GM18909 (cell line): ENCODE measurements at regions not wholly inside any gene's neighbourhood (a gene's known extent, or its start where the extent isn't known, plus 50 kb on each side); places are given as distances from the start of the nearest gene placed in this dataset.

Source experiments
- ATAC-seq: cut with Tn5 transposase; IDR thresholded peaks from one replicate; pipeline ENCODE4 v1.9.1; 2021; ENCODE audit warnings: mild to moderate bottlenecking; ENCODE audit not compliant: unreplicated experiment, poor library complexity

DNA sequence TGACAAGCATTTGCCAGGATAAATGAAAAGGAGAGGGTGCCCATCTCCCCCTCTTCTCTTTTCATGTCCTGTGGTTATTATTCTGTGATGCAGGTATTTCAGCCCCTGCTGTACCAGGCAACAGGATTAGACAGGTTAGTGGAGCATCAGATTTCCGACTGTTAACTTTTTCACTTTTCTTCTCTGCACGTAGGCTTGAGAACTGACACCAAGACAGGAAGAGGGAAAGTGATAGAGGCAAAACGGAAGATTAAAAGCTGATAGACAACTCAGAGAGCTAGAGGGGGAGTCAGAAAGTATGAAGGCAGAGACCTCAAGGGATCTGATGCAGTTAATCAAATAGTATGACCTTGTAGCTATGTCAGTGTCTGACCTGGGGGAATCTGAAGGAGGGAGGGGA is 132.8 kb downstream of the SOX9 start:
- ATAC-seq: no peak

DNA sequence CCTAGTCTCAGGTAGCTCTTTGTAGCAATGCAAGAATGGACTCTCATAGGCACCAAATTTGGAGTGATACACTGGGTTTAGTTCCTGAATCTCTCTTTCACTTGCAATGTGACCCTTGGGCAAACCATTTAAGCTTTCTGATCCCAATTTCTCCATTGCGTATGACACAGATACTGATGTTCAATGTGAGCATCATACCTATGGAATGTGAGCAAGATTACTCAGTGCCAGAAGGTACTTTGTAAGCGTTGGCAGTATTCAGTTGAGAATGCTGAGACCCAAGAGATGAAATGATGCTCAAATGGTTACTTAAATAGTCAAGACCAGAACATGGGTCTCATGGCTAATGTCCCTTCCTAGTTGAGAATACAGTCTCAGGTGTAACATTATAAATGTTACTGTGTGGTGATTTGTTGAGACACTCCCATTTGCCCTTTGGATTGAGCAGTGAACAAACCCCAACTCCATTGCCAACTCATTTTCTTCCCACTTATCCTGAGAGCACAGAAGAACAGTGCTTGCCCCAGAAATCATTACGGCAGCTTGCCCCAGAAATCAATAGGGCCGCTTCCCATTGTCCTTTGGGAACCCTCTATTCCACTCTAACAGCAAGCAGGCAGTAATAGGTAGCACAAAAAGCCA is 134.1 kb downstream of the SOX9 start:
- ATAC-seq: no peak

DNA sequence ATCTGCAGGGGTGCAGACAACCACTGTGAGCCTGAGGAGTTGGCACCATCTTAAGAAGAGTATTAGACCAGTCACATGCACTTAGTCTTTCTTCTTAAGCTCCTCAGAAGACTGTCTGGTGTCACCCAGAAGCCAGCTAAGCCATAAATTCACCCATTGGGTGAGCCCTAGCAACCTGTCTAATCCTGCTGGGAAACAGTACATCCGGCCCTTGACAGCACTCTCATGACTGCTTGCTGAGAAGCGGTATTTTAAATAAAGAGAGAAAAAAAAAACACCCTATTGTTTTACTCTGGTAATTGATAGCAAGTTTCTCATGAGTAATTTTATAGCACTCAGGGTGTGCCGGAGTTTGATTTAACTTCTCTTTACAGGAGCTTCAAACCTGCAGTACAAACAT is 134.7 kb downstream of the SOX9 start:
- no peak for ATAC-seq

DNA sequence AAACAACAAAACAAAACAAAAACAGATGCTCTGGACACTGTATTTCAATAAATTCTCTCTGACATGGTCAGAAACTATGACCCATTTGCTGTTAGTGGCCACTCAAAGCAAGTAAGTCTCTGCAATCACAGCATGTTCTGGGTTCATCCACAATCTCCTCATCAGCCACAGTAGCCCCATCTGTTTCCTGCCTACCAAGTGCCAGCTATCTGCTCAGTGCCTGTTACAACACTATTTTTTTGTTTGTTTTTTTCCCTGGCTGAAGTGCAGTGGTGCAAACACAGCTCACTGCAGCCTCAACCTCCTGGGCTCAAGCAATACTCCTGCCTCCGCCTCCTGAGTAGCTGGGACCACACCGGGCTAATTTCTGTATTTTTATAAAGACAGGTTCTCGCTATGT is 137.9 kb downstream of the SOX9 start:
- ATAC-seq: no peak

GRCh38 chr17:72259922-72260321 is 139.1 kb downstream of the SOX9 start:
- ATAC-seq: no peak

- no peak for ATAC-seq
Observed at GRCh38 chr17:72262766-72263165, 141.9 kb downstream of the SOX9 start.

DNA sequence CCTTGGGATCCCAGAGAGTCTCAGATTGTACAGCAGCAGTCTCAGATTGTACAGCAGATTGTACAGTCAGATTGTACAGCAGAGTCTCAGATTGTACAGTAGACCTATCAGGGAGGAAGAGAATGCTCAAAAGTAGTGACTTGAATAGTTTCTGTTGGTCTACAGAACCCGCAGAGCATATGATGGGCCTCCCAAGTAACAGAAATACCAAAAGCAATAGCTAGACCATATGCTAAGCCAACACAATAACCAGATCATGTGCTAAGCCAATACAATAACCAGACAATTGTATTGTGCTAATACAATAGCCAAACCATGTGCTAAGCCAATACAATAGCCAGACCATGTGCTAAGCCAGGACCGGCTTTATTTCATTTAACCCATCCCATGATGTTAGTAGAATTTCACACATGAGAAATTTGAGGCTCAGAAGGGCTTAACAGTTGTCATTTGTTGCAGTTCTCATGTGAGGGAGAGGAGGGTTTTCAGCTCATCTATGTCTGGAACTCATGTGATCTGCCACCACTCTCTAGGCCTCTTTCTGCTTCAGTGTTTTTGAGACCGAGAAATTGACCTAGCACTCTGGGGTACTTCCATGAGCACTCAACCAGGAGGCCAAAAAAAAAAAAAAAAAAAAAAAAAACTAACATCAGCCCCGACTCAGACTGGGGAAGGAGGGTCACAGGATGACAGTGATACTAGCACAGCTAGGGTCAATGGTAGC is 144.0 kb downstream of the SOX9 start:
- no peak for ATAC-seq

- no peak for ATAC-seq
Observed at GRCh38 chr17:72266112-72266775, 145.4 kb downstream of the SOX9 start.

DNA sequence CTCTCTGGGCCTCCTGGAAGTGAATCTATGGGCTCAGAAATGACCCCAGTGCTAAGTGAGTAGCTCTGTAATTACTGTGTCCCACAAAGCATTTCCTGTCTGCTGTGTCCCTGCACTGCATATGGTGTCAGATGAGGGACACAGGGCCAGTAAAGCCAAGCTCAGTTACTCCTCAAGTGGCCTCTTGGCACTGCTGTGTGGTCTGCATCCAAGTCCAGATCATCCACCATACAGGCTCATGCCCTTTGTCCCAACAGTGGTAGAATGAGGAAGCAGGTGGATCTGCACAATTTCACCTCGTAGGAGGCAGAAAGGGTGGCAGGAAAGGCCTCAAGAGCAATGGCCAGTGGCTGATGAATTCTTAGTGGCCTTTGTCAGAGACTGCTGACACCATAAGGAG is 146.8 kb downstream of the SOX9 start:
- ATAC-seq: no peak

DNA sequence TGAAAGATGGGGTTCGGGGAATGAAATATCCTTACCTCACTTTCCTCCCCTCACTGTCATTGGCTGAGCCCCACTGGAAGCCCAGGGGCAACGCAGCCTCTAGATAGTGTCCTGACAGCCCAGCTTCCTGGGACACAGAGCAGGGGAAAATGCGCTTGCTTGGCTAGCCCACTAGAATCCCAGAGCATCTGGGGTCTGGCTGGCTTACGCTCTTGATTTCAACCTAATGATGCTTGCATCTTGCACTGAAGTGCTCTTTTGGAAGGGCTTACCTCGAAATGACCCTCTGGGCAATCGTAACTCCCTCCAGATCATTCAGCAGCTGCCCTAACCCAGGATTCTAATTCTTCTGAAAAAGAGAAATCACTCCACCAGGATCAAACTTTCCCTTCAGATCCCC is 147.6 kb downstream of the SOX9 start:
- no peak for ATAC-seq

DNA sequence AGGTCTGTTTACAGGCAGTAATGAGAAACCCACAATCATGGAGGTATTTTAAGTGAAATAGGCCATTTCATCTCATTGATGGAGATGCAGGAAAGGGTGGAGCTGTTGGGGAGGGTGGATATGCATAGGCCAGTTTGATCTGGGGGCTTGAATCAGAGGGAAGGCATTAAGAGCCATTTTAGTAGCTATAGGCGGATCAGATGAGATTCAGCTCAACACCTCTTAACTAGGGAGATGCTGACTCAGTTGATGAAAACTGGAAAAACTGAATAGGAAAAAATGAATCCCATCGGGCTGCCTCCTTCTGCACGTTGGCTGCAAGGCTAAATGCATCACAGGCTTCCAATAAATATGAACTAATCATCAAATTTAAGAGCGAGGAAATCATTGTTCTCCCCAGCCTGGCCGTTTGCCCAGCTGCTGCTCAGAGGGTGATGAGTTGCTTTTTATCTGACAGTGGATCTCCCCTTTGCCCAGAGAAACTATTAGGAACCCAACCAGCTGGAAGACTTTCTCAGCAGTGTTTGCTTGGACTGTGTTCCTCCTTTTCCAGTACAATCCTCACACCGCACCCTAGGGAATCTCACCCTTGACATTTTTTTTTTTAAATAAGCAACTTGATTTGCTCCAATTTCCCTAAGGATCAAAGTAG is 149.6 kb downstream of the SOX9 start:
- no peak for ATAC-seq

GRCh38 chr17:72271603-72272002 is 150.8 kb downstream of the SOX9 start:
- ATAC-seq: no peak

DNA sequence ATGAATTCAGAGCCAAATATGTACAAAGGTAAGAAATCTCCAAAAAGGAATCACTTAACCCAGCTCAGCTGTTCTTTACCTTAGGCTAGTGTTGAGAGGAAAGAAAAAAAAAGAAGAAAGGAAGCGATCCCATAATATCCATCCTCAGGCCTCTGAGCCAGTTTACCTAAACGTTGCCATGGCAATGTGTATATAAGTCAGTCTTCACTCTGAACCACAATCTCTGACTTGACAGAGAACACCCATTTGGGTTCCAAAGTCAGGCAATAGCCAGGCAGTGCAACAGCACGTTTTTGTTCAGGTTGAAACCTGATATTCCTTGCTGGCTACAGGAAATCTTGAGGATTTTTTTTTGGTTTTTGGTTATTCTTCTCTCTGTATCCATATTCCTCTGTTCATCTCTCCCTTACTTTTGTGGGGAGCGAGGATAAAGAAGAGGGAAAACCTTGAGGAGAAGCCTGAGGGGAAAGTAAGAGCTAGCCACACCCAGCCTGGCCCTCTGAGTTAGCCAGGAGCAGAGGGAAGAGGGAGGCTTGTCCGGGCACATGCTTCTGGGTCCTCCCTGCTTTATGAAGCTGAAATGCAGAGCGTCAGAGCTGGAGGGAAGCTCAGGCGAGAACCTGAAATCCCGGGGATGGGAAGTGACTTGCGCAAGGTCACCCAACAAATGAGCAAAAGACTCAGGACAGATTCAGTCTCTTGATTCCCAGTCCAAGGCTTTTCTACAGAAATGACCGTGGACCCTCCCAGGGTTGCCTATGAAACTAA is 152.7 kb downstream of the SOX9 start:
- ATAC-seq: no peak

- ATAC-seq: no peak
Observed at GRCh38 chr17:72274614-72275013, 153.8 kb downstream of the SOX9 start.

DNA sequence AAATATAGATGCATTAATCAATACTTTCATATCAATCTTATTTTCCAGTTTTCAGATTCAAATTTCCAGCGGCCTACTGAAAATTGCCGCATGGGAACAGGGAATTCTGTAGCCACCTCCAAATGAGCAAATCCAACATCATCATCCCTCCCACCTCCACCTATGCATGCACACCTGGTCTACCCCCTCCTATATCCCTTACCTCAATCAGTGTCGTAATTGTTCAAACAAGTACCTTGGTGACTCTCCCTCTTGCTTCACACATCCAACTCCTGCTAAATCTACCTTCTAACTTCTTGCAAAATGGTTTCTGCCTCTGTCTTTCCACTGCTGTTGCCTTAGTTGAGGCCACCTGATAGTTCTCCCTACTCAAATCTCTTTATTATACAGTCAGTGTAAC is 160.1 kb downstream of the SOX9 start:
- no peak for ATAC-seq

GRCh38 chr17:72282439-72283029 is 161.7 kb downstream of the SOX9 start:
- ATAC-seq: no peak

- ATAC-seq: no peak
Observed at GRCh38 chr17:72284806-72285205, 164.0 kb downstream of the SOX9 start.

GRCh38 chr17:72287586-72287985 is 166.8 kb downstream of the SOX9 start:
- no peak for ATAC-seq

DNA sequence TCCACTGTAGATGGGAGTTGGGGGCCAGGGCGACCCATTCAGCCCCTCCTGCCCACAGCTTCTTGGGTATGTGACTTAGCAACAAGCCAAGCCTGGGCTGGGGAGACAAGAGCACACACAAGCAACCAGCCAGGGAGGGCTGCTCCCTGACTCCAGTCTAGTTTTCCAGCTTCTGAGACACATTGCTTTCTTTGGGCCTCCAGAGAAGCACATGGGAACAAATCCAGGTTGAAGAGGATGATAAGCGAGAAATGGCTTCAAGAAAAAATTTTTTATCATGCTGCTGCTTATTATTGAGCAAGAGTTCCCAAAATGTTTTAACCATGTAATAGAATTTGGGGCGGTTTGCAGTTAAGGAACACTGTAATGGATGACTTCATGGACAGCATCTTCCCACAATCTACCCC is 173.7 kb downstream of the SOX9 start:
- ATAC-seq: no peak

DNA sequence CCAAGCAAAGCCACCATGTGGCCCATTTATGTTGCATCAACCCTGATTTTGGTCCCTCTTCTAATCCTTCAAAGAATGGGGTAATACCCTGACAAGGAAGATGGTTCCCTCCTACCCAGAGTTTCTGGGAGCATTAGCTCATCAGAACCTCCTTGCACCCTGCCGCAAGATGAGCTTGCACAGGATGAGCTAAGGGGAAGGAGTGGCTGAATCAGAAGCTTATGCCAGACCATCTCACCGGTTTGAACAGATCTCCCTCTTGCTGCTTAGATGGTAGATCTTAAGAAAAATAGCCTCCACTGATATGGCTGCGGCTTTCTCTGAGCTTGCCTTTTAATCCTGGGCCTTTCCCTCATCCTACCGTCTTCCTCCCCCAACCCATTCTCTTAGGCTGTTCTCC is 175.1 kb downstream of the SOX9 start:
- no peak for ATAC-seq
